Activated B cell treated with CpG ODN at 0.5 μM for 24 hours (primary cell): ENCODE measurements at regions not wholly inside any gene's neighbourhood (a gene's known extent, or its start where the extent isn't known, plus 50 kb on each side); places are given as distances from the start of the nearest gene placed in this dataset.

Experiments used
- ATAC-seq: fragments of 200-7000 bp; cut with Tn5 transposase; one replicate; pipeline ENCODE4 v1.10.0; 2021; ENCODE audit warnings: low read depth, mild to moderate bottlenecking, moderate library complexity
- CTCF ChIA-PET: fragments of 350-600 bp; sonication (Branson Sonifier 250); formaldehyde crosslinking; loops from one replicate; lab custom pipeline; 2021; ENCODE audit warnings: antibody characterized with exemption; lab: Charles Lee
- POLR2A ChIA-PET: fragments of 350-600 bp; sonication (Branson Sonifier 250); formaldehyde crosslinking; loops from one replicate; lab custom pipeline; 2021; ENCODE audit warnings: antibody characterized with exemption; lab: Charles Lee
- DNase-seq: peaks from one replicate; pipeline ENCODE4 v3.0.0; 2022
- H3K27ac Mint-ChIP-seq: one replicate; pipeline ENCODE4 v1.8.0; 2020; ENCODE audit warnings: mixed read lengths
- H3K27me3 Mint-ChIP-seq: one replicate; pipeline ENCODE4 v1.8.0; 2021; ENCODE audit warnings: mixed read lengths
- H3K36me3 Mint-ChIP-seq: one replicate; pipeline ENCODE4 v1.8.0; 2021; ENCODE audit warnings: low read depth, mixed read lengths
- H3K4me1 Mint-ChIP-seq: one replicate; pipeline ENCODE4 v1.8.0; 2021; ENCODE audit warnings: mixed read lengths
- H3K4me3 Mint-ChIP-seq: one replicate; pipeline ENCODE4 v1.8.0; 2020; ENCODE audit warnings: mild to moderate bottlenecking, mixed read lengths
- H3K9me3 Mint-ChIP-seq: one replicate; pipeline ENCODE4 v1.8.0; 2020; ENCODE audit warnings: mixed read lengths
- intact Hi-C: fragments of 100-400 bp; cut with micrococcal nuclease; formaldehyde crosslinking; loops from one replicate; pipeline ENCODE4 v1.15.1; 2024
- TF ChIP-seq, protein P1 (sequence below): fragments of 200-600 bp; IDR thresholded peaks from one replicate; pipeline ENCODE4 v1.8.0; 2022; ENCODE audit warnings: antibody characterized with exemption, mild to moderate bottlenecking

DNA sequence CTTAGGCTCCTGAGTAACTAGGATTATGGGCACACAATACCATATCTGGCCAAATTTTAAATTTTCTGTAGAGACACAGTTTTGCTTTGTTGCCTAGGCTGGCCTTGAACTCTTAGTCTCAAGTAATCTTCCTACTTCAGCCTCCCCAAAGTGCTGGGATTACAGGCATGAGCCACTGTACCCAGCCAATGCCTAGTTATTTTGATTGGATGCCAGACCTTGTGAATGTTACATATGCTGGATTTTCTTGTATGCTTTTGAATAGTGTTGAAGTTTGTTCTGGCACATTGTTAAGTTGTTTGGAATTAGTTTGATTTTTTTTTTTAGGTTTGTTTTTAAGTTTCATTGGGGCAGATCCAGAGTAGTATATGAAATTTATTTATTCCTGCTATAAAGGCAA, 110.7 kb upstream of the ANO5 start:
- Mint-ChIP-seq H3K27ac (no peak overlapping the region), H3K27me3 (no peaks in the 10 kb centered on the region), H3K9me3 (peaks cover 2% of the 10 kb centered on the region), H3K36me3 (no peaks in the 10 kb centered on the region), H3K4me3 (no peak overlapping the region), H3K4me1 (no peaks in the 10 kb centered on the region)
- intact Hi-C loops = no loop called here
- POLR2A ChIA-PET = no interaction called here
- TF ChIP-seq, protein P1, sequence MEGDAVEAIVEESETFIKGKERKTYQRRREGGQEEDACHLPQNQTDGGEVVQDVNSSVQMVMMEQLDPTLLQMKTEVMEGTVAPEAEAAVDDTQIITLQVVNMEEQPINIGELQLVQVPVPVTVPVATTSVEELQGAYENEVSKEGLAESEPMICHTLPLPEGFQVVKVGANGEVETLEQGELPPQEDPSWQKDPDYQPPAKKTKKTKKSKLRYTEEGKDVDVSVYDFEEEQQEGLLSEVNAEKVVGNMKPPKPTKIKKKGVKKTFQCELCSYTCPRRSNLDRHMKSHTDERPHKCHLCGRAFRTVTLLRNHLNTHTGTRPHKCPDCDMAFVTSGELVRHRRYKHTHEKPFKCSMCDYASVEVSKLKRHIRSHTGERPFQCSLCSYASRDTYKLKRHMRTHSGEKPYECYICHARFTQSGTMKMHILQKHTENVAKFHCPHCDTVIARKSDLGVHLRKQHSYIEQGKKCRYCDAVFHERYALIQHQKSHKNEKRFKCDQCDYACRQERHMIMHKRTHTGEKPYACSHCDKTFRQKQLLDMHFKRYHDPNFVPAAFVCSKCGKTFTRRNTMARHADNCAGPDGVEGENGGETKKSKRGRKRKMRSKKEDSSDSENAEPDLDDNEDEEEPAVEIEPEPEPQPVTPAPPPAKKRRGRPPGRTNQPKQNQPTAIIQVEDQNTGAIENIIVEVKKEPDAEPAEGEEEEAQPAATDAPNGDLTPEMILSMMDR = no peak
- ATAC-seq (no peak), DNase-seq (no peak)
- CTCF ChIA-PET = no interaction called here

GRCh38 chr11:22082788-22083187, 110.1 kb upstream of the ANO5 start:
- ChIA-PET POLR2A (no interaction called here), CTCF (no interaction called here)
- Mint-ChIP-seq H3K9me3 (peaks cover 2% of the 10 kb centered on the region), H3K27ac (no peak overlapping the region), H3K27me3 (no peaks in the 10 kb centered on the region), H3K4me1 (no peaks in the 10 kb centered on the region), H3K4me3 (no peak overlapping the region), H3K36me3 (no peaks in the 10 kb centered on the region)
- intact Hi-C loops = no loop called here
- TF ChIP-seq, protein P1 = no peak
- DNase-seq = no peak
- no peak for ATAC-seq

DNA sequence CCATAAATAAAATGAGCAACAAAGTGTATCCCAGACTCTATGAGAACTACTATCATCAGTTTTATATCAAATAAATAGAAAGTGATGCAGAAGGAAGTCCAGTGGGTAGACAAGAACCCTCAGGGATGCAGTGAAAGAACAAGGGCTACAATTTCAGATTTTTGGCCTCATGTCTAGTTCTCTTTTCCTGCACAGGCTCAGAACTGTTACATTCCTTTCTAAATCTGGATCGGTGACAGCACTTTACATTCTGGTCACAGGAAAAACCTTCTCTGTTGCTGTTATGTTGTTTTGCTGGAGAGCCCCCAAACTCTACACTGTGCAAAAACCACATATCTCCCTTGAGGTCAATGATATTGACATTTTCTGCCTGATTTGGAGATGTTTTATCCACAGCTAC, 108.8 kb upstream of the ANO5 start:
- Mint-ChIP-seq H3K27ac (no peak overlapping the region), H3K9me3 (peaks cover 2% of the 10 kb centered on the region), H3K27me3 (no peaks in the 10 kb centered on the region), H3K4me1 (no peaks in the 10 kb centered on the region), H3K4me3 (no peak overlapping the region), H3K36me3 (no peaks in the 10 kb centered on the region)
- CTCF ChIA-PET = no interaction called here
- no peak for ATAC-seq
- DNase-seq = no peak
- TF ChIP-seq, protein P1 = no peak
- intact Hi-C loops = no loop called here
- POLR2A ChIA-PET = no interaction called here

DNA sequence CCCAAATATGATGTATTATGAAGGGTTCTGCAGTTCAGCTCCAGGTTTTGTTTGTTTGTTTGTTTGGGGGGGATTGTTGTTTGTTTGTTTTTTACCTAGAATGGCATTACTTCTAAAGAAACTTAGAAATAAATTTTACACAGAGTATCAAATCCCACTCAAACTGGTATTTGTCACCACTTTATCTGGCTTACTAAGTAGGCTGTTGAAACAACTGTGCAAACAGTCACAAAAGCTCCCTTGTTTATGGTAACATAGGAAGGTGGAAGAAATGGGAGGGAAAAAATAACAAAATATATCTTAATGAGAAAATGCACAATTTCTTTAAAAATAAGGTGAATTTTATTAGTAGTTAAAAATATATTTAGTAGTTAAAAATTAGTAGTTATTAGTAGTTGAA, 108.3 kb upstream of the ANO5 start:
- H3K4me3 Mint-ChIP-seq = no peak overlapping the region
- H3K9me3 Mint-ChIP-seq = peaks cover 2% of the 10 kb centered on the region
- no peaks in the 10 kb centered on the region for H3K4me1 Mint-ChIP-seq
- ChIA-PET POLR2A (no interaction called here), CTCF (no interaction called here)
- H3K36me3 Mint-ChIP-seq = no peaks in the 10 kb centered on the region
- ATAC-seq = no peak
- TF ChIP-seq, protein P1 = no peak
- H3K27ac Mint-ChIP-seq = no peak overlapping the region
- no peak for DNase-seq
- no peaks in the 10 kb centered on the region for H3K27me3 Mint-ChIP-seq
- intact Hi-C loops = no loop called here

- Mint-ChIP-seq H3K27ac (no peak overlapping the region), H3K27me3 (no peaks in the 10 kb centered on the region), H3K9me3 (no peaks in the 10 kb centered on the region), H3K4me1 (no peaks in the 10 kb centered on the region), H3K4me3 (no peak overlapping the region), H3K36me3 (no peaks in the 10 kb centered on the region)
- no peak for ATAC-seq
- CTCF ChIA-PET = no interaction called here
- intact Hi-C loops = no loop called here
- no peak for DNase-seq
- POLR2A ChIA-PET = no interaction called here
- TF ChIP-seq, protein P1 = no peak
These were observed 103.3 kb upstream of the ANO5 start for GRCh38 chr11:22089609-22090008.
